ENCODE measurements at regions not wholly inside any gene's neighbourhood (a gene's known extent, or its start where the extent isn't known, plus 50 kb on each side); places are given as distances from the start of the nearest gene placed in this dataset.
"Not testable (repeated sequence)": the region's sequence is repeated elsewhere in the genome, so short reads cannot be mapped to it uniquely, and the experiment has no call there.

DNA sequence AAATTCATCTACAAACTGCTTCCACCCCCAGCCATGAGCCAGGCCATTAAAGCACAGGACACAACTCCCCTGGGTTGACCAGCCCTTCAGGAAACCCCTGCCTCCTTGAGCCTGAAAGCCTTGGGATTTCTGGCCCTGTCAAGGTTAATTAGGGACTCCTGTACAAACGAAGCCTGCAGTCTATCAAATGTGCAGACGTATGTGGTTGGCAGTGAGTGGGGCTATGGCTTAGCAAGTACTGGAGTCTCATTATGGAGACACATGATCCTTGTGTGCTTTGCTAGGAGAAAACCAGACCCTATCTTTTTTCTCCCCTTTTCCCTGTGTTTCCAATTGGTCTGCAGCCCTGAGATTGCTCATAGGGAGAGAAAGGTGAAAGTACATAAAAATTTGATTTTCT lies 588.3 kb upstream of the USP24 start:
- DNase-seq: no peak

DNA sequence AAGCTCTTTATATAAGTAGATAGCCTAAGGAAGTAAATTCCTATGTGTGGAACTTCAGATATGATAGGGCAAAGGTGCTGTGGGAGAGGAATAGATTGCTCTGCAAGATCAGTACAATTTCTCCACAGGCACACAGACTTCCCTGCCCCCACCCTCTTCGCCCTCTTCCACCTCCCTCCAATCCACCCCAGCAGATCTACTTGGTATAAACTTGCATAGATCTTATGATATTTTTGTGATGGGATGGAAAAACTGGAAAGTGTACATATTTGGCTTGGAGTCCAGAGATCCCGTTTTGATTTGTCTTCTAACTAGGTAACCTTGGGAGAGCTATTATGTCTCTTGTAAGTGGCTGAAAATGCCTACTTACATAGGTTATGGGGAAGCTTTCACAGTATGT lies 586.3 kb upstream of the USP24 start:
- no peak for DNase-seq

DNA sequence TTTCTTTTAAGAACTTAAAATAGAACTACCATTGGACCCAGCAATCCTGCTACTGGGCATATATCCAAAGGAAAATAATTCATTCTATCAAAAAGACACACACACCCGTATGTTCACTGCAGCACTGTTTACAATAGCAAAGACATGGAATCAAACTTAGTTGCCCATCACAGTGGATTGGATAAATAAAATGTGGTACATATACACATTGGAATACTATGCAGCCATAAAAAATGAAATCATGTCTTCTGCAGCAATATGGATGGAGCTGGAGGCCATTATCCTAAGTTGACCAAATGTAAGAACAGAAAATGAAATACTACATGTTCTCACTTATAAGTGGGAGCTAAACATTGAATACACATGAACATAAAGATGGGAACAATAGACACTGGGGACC lies 585.3 kb upstream of the USP24 start:
- no peak for DNase-seq

DNA sequence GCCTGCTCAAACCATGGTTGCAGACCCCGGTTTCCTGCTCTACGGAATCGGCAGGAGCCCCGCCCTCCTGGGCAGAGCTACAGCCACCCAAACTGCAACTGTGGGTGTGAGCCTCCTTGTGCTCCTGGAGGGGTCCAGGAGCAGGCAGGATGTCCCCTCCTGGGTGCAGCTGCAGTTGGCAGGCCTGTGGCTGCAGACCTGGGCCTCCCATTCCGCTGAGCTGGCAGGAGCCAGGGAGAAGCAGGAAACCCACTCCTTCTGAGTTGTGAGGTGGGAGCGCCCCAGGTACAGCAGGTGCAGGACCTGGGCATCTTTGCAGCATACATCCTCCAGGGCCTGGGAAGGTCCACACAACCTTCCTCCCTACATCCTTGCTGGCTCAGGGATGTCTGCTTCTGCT lies 578.7 kb upstream of the USP24 start:
- no peak for DNase-seq

DNA sequence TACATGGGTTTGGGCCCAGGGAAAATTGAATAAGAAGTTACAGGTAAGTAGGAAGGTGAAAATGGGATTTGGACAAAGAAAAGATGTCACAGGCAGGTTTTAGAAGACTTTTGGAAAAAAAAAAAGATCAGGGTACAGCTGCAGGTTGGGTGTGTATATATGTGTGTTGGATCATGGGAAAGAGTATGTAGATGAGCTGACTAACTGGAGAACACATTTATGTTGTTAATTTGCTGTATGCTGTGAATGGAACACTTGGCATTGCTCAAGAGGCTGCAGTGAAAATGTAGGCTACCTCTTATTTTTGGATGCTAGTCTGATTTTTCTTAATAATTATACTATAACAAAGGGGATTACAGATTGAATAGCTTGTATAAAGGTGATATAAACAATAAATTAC lies 577.7 kb upstream of the USP24 start:
- DNase-seq: no peak

DNA sequence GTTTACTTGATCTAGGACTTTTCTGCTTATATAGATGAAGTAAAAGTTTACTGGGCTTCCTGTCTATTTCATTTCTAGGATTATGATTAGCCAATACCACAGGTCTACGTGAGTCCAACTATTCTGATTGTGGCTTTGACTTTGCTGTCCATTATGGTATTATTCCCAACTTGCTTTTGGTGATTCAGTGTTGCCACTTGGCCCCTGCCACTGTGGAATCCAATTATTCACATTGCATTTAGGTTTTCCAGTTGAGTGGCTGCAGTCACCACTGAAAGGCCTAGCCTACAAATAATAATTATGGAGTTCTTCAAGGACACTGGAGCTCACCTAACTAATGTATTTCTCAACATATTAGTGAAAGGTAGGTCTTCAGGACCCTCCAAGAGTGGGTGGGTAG lies 574.3 kb upstream of the USP24 start:
- no peak for DNase-seq

DNA sequence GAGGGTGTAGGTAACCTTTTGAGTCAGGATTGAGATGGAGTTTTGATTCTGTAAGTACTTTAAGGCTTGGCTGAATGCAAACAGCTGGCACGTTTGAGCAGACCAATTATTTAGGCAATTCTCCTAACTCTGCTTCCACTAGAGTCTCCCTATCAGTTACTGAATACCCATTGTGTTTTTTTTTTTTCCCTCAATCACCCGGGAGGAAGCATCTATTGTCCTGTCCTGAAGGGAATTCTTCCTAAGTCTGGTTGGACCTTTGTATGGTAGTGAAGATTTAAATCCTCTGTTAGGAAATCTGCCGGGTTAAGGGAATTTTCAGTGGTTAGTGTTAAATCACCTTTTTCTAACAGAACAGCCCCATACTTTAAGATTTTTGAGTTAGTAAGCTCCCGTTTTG lies 571.2 kb upstream of the USP24 start:
- DNase-seq: no peak

DNA sequence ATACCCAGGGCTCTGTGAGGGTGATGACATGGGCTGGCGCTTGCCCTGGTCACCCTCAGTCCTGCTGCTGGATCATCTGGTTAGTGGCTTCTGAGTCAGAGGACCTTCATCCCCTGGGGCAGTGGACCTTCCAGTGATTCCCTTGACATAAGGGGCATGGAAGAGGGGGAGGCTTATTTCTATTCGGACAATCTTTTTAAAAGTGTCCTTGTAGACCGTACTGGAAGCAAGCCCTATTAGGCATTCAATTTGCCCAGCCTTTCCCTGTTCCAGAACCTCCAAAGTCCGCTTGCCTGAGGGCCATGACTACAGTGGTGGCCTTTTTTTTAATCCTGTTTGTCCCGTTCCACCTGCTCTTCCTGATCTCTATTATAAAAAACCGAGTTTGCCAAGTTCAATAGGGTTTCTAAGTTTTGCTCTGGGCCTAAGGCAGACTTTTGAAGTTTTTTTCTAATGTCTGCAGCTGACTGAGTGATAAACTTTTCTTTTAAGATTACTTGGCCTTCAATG lies 569.8 kb upstream of the USP24 start:
- DNase-seq: not testable (repeated sequence)

DNA sequence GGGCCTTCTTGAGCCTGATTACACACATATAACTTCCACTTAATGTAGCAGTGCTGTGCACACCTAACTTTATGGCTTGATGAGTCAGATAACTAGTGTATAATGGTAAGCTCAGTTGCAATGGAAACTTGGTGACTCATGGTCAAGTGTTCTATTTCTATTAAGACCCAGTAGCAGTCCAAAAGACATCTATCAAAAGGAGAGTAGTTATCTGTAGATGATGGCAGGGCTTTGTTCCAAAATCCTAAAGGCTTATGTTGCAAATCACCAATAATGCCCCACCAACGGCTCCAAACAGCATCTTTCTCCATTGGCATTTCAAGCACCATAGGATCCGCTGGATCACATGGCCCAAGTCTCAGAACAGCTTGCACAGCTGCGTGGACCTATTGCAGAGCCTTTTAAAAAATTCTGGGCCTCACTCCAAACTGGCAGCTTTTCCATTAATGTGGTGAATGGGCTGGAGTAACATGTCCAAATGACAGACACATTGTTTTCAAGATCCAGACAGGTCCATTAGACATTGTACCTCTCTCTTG lies 566.8 kb upstream of the USP24 start:
- no peak for DNase-seq

DNA sequence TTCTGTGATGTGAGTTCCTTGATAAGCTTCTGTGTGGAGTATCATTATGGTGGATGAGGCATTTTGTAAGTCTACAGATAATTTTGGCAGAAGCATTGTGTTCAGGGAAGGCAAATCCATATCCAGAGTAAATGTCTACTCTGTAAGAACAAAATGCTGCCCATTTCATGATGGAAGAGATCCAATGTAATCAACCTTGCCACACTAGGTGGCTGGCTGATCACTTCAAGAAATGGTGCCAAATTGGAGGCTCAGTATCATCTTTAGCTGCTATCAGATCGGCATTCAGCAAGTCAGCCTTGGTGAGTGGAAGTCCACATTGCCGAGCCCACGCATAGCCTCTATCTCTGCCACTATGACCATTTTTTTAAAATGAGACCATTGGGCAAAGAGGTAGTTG lies 565.8 kb upstream of the USP24 start:
- no peak for DNase-seq

DNA sequence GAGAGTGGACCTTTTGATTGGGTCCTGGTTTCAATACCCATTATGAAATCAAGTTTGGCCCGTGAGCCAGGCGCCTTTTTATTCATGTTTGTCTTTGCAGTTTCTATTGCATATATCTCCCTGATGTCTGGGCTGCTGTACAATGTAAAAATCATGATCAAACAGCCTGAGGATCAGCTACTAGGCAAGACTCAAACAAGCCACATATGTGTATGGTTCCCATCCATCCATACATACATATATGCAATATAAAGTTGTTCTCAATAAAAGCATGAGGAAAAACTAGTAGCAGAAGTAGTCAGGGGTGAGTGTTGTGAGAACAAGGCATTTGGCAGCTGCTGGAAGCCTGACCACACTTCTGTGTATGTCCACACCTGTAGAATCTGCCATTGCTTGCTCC lies 562.4 kb upstream of the USP24 start:
- DNase-seq: no peak

DNA sequence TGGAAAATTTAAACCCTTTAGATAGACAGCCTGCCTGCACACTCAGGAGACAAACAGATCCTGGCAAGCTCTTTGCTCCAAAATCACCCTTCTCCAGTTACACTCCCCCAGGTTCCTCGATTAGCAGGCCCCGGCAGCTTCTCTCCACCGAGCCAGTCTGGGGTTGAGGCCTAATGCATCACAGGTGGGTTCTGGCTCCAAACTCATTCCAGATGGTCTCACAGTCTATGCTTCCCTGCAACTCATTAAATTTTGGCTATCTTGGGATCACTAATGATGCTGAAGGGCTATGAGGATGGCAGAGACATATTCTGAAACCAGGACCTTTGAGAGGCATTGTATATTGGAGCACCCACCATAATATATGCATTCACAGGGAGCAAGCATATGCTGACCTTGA lies 559.8 kb upstream of the USP24 start:
- DNase-seq: no peak

DNA sequence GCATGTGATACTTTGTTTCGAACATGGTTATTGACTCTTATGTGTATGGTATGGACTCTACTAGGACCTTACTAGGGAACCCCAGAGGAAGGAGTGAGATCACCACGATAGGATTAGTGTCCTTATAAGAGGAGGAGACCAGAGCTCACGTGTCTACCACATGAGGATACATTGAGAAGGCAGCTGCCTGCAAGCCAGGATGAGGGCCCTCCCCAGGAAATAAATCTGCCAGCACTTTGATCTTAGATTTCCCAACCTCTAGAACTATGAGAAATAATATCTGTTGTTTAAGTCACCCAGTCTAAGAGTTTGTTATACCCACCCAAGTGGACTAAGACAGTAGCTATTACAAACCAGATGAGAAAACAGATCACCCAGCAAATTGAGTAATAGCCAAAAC lies 559.3 kb upstream of the USP24 start:
- DNase-seq: no peak

DNA sequence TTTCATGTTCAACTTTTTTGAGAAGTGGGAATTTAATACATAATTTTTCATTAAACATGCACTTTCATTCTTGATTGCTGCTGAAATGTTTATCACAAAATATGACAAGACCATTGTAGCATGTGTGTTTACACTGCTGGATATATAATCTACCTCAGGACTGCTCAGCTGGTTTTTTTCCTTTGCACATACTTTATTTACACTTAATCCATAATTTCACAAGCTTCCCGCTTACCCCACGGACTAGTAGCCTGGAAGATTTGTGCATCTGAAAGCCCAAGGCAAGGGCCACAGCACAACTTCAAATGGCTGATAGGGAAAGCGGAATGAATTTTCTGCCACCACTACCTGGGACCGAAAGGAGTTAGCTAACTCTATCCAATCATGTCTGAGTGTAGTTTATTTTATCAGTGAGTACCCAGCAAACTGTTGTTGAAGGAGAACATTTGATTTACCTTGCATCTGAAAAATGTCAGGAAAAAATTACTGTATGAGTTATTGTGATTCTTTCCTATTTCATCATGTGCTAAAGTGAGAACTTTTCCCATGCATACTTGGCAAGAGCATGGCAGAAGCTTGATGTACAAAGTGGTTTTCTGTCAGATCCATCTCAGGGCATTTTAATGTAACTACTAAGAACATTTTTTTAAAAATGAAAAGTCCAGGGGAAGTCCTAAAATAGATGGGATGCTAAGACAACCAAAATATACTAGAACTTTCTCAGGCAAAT lies 558.2 kb upstream of the USP24 start:
- DNase-seq: no peak

DNA sequence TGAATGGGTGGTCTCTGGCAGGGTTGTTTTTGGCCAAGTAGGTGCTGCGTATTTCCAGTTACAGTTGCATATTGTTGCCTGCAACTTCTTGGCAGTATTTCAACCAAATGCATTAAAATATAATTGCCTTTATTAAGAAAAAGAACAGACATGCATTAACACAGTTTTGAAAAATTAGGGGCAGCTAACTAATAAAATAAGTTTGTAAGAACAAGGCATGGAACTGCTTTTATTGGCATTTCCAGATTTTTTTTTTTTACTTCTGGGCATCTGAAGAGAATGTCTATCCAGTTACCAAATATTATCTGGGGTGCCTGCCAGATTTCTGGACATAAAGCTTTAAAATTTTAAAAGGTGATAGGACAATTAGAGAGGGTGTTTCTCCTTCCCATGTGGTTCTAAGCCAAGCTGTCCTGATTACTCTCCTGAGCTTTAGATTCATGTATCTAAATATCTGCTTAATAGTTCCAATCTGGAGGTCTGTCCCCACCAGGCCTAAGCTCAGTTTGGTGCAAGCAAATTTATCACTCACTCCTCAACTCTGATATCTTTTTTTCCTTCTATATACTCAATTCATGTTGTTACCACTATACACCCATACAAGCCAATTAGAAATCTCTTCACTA lies 553.3 kb upstream of the USP24 start:
- DNase-seq: no peak

DNA sequence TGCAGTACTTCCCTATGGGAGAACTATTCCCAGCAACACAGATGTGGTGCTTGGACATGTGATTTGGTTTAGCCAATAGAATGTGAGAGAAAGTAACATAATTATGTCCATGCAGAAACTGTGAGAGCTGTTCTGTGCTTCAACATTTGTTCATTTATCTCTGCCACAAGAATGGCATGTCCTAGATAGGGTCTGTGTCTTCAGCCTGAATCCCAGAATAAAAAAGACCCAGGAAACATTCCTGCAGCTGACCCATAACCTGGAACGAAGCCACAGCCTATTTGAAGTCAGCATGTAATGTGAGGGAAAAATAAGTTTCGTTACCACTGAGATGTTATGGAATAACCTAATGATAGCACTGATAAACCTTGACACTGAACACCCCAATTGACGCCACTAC lies 552.0 kb upstream of the USP24 start:
- no peak for DNase-seq

DNA sequence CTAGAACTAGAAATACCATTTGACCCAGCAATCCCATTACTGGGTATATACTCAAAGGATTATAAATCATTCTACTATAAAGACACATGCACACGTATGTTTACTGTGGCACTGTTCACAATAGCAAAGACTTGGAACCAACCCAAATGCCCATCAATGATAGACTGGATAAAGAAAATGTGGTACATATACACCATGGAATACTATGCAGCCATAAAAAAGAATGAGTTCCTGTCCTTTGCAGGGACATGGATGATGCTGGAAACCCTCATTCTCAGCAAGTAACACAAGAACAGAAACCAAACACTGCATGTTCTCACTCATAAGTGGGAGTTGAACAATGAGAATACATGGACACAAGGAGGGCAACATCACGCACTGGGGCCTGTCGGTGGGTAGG lies 550.3 kb upstream of the USP24 start:
- DNase-seq: not testable (repeated sequence)

DNA sequence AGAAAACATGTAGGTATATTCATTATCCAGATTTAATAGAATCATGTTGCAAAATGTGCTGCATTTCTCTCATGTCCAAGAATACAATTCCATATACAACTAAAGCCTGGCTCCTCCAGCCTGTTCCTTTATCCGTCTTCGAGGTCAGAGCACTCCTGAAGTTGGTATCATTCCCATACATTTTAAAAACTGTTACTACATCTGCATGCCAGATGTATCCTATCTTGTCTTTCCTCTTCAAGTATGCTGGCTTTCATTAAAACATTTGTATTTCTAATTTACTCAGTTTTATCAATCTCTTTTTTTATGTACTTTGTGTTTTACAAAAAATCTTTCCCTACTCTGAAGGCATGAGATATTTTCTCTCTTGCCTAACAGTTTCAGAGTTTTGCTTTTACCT lies 536.6 kb upstream of the USP24 start:
- DNase-seq: no peak

DNA sequence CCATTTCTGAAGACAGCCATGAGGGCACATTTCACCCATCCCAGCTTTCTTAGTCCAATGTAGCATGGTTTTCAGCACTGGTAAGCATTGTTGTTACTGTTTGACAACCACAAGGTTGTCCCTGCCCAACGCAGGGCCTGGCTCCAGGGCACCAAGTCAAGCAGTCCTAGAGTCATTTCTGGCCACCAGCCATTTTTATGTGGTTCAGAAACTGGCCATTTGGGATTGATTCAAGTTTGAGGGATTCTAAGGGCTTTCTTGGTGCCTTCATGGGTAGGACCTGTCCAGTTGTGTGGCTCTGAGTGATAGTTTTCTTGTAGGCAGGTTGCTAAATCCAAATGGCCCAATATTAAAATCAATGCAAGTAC lies 535.4 kb upstream of the USP24 start:
- DNase-seq: no peak

DNA sequence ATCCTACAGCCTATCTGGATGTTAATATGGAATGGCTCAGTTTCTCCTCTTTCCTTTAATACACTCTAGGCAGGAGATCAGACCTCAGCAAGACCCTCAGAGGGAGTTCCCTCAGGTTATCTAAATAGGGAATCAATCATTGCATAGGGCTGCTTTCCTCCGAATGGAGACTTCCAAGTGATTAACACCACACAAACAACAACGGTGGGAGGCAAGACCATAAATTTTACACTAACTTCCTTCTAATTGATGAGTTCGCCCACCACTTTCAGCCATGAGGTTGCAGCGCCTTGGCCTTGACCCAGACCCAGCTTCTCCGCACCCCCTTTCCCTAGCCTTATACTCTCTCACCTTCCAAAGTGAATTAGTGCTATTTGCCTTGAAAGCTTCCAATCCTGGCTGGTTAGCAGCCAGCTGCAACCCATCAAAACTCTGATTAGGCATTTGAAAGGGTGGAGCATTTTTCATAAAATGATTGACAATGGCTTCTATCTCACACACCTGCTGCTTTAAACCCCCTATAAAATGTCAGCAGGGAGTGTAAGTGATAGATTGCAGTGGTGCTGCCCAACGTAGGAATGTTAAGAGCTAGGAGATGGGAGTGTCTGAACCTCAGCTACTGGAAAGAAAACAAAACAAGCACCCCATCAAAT lies 534.9 kb upstream of the USP24 start:
- DNase-seq: no peak

DNA sequence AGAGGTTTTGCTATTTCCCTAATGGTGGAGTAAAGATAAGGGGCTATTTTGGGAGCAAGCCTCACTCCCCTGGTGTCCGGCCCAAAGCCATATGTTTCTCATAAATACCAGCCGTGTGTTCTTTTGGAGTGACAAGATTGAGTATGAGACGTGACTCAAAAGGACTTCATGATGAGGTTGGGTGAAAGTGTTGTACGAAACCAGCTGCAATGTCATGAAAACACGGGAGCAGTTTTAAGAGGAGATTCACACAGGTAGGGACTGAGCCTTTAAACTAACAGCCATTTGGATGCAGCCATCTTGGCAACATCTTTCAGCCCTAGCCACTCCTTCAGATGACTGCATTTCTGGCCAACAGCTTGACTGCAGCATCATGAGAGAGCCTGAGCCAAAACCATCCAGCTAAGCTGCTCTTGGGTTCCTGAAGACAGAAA lies 532.3 kb upstream of the USP24 start:
- no peak for DNase-seq

DNA sequence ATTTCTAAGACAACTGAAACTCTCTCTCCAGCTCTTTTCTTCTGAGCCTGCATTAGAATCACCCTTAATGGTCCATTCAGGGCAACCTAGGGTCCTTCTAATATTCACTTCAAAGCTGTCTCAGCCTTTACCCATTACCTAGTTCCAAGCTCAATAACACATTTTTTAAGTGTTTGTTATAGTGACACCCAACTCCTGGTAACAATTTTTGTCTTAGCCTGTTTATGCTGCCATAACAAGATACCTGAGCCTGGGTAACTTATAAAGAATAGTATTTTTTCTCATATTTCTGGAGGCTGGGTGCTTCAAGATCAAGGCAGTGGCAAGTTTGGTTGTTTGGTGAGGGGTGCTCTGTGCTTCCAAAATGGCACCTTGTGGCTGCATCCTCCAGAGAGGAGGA lies 531.5 kb upstream of the USP24 start:
- no peak for DNase-seq

DNA sequence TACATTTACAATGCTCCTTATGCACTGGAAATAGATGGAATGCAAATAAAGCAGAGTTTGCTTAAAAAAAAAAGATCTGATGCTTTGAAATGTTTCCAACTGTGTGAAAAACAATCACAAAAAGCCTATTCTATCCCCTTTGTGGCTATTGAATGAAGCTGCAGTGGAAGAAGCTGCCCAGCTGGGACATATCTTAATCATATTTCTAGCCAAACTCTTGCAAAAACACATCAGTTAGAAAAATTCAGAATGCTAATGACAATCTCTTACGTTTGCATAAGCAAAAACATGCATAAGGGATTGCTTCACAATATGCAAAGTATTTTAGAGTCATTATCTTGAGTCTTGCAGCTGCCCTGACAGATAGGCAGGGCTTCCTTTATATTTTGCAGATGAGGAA lies 526.4 kb upstream of the USP24 start:
- DNase-seq: no peak

DNA sequence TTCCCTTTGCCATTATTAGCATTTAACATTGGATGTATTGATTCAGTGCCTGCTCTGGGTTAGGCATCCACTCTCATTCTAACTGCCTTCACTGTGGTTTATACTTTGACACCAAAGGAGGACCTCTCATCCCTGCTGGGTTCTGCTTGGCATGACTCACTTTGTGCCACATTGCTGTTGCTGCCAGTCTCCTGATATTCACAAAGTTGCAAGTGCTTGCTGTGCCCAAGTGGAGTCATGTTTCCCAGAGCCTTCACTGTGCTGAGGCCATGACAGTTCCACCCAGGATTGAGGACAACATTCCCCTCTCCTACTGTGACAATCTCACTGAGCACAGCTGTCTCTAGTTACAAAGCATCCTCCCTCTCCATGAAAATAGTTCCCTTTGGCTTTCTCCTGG lies 519.9 kb upstream of the USP24 start:
- DNase-seq: no peak
